ENCODE measurements at regions not wholly inside any gene's neighbourhood (a gene's known extent, or its start where the extent isn't known, plus 50 kb on each side); places are given as distances from the start of the nearest gene placed in this dataset.

- H2AFZ ChIP-seq (ENCODE audit: low read depth, low read length): no peak overlapping the region
- H4K20me1 ChIP-seq (ENCODE audit: insufficient read depth): no peaks in the 10 kb centered on the region
- no peak for TF ChIP-seq SMC3 (conservative IDR thresholded peaks at IDR 0.05; ENCODE audit: poor library complexity)
- TF ChIP-seq REST (IDR thresholded peaks at IDR 0.05; ENCODE audit: borderline replicate concordance): no peak
- TF ChIP-seq EP300 (conservative IDR thresholded peaks at IDR 0.05; ENCODE audit: poor library complexity, severe bottlenecking): no peak
- TF ChIP-seq POLR2AphosphoS5 (IDR thresholded peaks at IDR 0.05): no peak
- TF ChIP-seq EZH2 (IDR thresholded peaks at IDR 0.05; ENCODE audit: borderline replicate concordance, insufficient read depth, low read length, poor library complexity, severe bottlenecking): no peak
- no peak for TF ChIP-seq RAD21 (conservative IDR thresholded peaks at IDR 0.05)
- H3K27ac ChIP-seq (ENCODE audit: low read length): no peak overlapping the region
- no peaks in the 10 kb centered on the region for H3K36me3 ChIP-seq (ENCODE audit: insufficient read depth, low read length)
- H3K79me2 ChIP-seq (replicated peaks; ENCODE audit: insufficient read depth, low read length): no peaks in the 10 kb centered on the region
- H3K27me3 ChIP-seq (ENCODE audit: insufficient read depth, low read depth, low read length): no peaks in the 10 kb centered on the region
- no peak overlapping the region for H3K9ac ChIP-seq (ENCODE audit: low read length)
- no peaks in the 10 kb centered on the region for H3F3A ChIP-seq (ENCODE audit: insufficient read depth, low read length, poor library complexity, severe bottlenecking)
- H3K4me3 ChIP-seq (ENCODE audit: low read length): no peak overlapping the region
- no peaks in the 10 kb centered on the region for H3K9me3 ChIP-seq (ENCODE audit: low read length)
- no peak overlapping the region for H3K4me2 ChIP-seq (ENCODE audit: low read length)
- no peaks in the 10 kb centered on the region for H3K9me2 ChIP-seq (ENCODE audit: insufficient read depth, low read length)
Measured at GRCh38 chr2:173584676-173585458, 230.2 kb downstream of the CDCA7 start.

GRCh38 chr2:173588931-173589369 lies 234.3 kb downstream of the CDCA7 start:
- no peak overlapping the region for H3K27ac ChIP-seq (ENCODE audit: low read length)
- TF ChIP-seq REST (IDR thresholded peaks at IDR 0.05; ENCODE audit: borderline replicate concordance): no peak
- TF ChIP-seq CTCF (IDR thresholded peaks at IDR 0.05; ENCODE audit: poor library complexity, severe bottlenecking): no peak
- TF ChIP-seq EP300 (conservative IDR thresholded peaks at IDR 0.05; ENCODE audit: poor library complexity, severe bottlenecking): no peak
- no peak for TF ChIP-seq SMC3 (conservative IDR thresholded peaks at IDR 0.05; ENCODE audit: poor library complexity)
- TF ChIP-seq EZH2 (IDR thresholded peaks at IDR 0.05; ENCODE audit: borderline replicate concordance, insufficient read depth, low read length, poor library complexity, severe bottlenecking): no peak
- no peak for TF ChIP-seq POLR2AphosphoS5 (IDR thresholded peaks at IDR 0.05)
- no peak for TF ChIP-seq TAF1 (IDR thresholded peaks at IDR 0.05; ENCODE audit: low read depth)
- TF ChIP-seq MXI1 (conservative IDR thresholded peaks at IDR 0.05; ENCODE audit: poor library complexity, severe bottlenecking): no peak
- no peak for TF ChIP-seq RAD21 (conservative IDR thresholded peaks at IDR 0.05)
- H3K79me2 ChIP-seq (replicated peaks; ENCODE audit: insufficient read depth, low read length): no peaks in the 10 kb centered on the region
- H3F3A ChIP-seq (ENCODE audit: insufficient read depth, low read length, poor library complexity, severe bottlenecking): no peaks in the 10 kb centered on the region
- no peaks in the 10 kb centered on the region for H3K9me2 ChIP-seq (ENCODE audit: insufficient read depth, low read length)
- no peak overlapping the region for H3K4me3 ChIP-seq (ENCODE audit: low read length)
- H3K9ac ChIP-seq (ENCODE audit: low read length): no peak overlapping the region
- H2AFZ ChIP-seq (ENCODE audit: low read depth, low read length): no peak overlapping the region
- no peak overlapping the region for H3K4me2 ChIP-seq (ENCODE audit: low read length)
- no peaks in the 10 kb centered on the region for H4K20me1 ChIP-seq (ENCODE audit: insufficient read depth)
- H3K36me3 ChIP-seq (ENCODE audit: insufficient read depth, low read length): no peaks in the 10 kb centered on the region
- no peaks in the 10 kb centered on the region for H3K27me3 ChIP-seq (ENCODE audit: insufficient read depth, low read depth, low read length)
- no peaks in the 10 kb centered on the region for H3K9me3 ChIP-seq (ENCODE audit: low read length)

Measured in neural cell (in vitro differentiated cells).